OCI-LY1 (cell line): ENCODE measurements at regions not wholly inside any gene's neighbourhood (a gene's known extent, or its start where the extent isn't known, plus 50 kb on each side); places are given as distances from the start of the nearest gene placed in this dataset.

ENCODE experiments used
- EZH2 ChIP-seq: fragments of 200-600 bp; sonication (generic), shearing (Covaris generic); IDR thresholded peaks from 2 replicates; pipeline ENCODE4 v1.8.0; 2017; ENCODE audit warnings: borderline replicate concordance, mixed run types, mild to moderate bottlenecking, antibody characterized with exemption, low read length, moderate library complexity, mixed read lengths
- TF ChIP-seq, protein P1 (sequence below): fragments of 200-600 bp; sonication (generic), shearing (Covaris generic); IDR thresholded peaks from 2 replicates; pipeline ENCODE4 v1.5.1; 2017; ENCODE audit warnings: mild to moderate bottlenecking, antibody characterized with exemption, low read length, moderate library complexity, mixed read lengths

DNA sequence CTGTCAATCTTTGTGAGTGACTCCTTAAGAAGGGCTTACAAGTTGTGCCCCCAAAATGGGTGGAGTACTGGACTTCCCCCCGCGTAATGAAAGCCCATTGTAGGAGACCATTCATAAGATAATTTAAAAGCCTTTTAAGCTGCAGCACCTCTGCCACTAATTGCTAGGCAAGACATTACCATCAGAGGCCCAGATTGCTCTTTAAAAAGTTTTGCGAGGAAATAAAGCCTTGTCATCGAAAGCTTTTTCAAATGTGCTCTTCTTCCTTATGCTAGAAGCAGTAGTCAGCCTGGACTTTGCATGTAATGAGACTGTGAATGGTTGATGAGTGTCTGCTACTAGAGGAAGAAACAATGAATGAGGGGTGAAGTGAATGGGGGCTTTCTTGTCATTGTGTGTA, 345.3 kb upstream of the CDH2 start:
- TF ChIP-seq, protein P1, sequence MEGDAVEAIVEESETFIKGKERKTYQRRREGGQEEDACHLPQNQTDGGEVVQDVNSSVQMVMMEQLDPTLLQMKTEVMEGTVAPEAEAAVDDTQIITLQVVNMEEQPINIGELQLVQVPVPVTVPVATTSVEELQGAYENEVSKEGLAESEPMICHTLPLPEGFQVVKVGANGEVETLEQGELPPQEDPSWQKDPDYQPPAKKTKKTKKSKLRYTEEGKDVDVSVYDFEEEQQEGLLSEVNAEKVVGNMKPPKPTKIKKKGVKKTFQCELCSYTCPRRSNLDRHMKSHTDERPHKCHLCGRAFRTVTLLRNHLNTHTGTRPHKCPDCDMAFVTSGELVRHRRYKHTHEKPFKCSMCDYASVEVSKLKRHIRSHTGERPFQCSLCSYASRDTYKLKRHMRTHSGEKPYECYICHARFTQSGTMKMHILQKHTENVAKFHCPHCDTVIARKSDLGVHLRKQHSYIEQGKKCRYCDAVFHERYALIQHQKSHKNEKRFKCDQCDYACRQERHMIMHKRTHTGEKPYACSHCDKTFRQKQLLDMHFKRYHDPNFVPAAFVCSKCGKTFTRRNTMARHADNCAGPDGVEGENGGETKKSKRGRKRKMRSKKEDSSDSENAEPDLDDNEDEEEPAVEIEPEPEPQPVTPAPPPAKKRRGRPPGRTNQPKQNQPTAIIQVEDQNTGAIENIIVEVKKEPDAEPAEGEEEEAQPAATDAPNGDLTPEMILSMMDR, result no peak
- TF ChIP-seq EZH2, result no peak
